ENCODE measurements at regions not wholly inside any gene's neighbourhood (a gene's known extent, or its start where the extent isn't known, plus 50 kb on each side); places are given as distances from the start of the nearest gene placed in this dataset.

- FAIRE-seq (no peak), DNase-seq (ENCODE audit: low spot score) (peak; percentile 20), ATAC-seq (peak; percentile 64)
- Histone ChIP-seq H3K4me1 (ENCODE audit: insufficient read depth, low read length) (peaks cover 16% of the 10 kb centered on the region), H3K27me3 (ENCODE audit: control insufficient read depth in 1 of 2, insufficient read depth in 2 of 2, low read length in 2 of 2) (peaks cover 0 to 7% of the 10 kb centered on the region in 2 experiments; a peak in 2 of 5 replicates), H3K4me3 (replicated peaks in 1 of 3; ENCODE audit: insufficient read depth in 1 of 3, low read depth in 2 of 3, low read length in 3 of 3) (no peak overlapping the region; a peak in 1 of 6 replicates), H3K36me3 (replicated peaks in 1 of 2; ENCODE audit: control insufficient read depth in 1 of 2, insufficient read depth in 2 of 2, low read length in 2 of 2) (no peaks in the 10 kb centered on the region), H3K79me2 (ENCODE audit: insufficient read depth, low read length) (no peaks in the 10 kb centered on the region), H4K20me1 (ENCODE audit: insufficient read depth, low read length) (no peaks in the 10 kb centered on the region), H3K9ac (ENCODE audit: insufficient read depth, low read depth, low read length) (no peak overlapping the region), H3K27ac (ENCODE audit: extremely low read length, insufficient read depth, low read length) (no peak overlapping the region), H3K9me3 (ENCODE audit: low read length) (peaks cover 5% of the 10 kb centered on the region), H2AFZ (ENCODE audit: low read length) (no peak overlapping the region), H3K4me2 (ENCODE audit: low read depth, low read length) (peak overlapping the region; percentile 49)
- ChIA-PET POLR2A (no interaction called here), CTCF (ENCODE audit: low intra/inter-chr PET ratio, low total read pairs) (no interaction called here)
- 0% methylated on average over 2 of the region's 2 CpGs for WGBS (ENCODE audit: low lambda C conversion rate)
- BruUV-seq (replicated peaks) = no TSS peak
- TF ChIP-seq PATZ1 (CRISPR knock-in tag; IDR thresholded peaks at IDR 0.05) = peak; percentile 29; the same call in 1 of the 2 replicates
- peak; percentile 30; the same call in 1 of the 2 replicates for TF ChIP-seq ZNF281 (CRISPR knock-in tag; IDR thresholded peaks at IDR 0.05; ENCODE audit: borderline replicate concordance)
- TF ChIP-seq TFAP4 (IDR thresholded peaks at IDR 0.05; ENCODE audit: borderline replicate concordance, low read depth) = peak; percentile 22; the same call in 1 of the 2 replicates
- 0 out of 2 replicates have a peak, but pooled peaks have one; percentile 23 for TF ChIP-seq SOX5 (CRISPR knock-in tag; IDR thresholded peaks at IDR 0.05; ENCODE audit: borderline replicate concordance)
- no peak for TF ChIP-seq PITX1 (CRISPR knock-in tag; IDR thresholded peaks at IDR 0.05)
- TF ChIP-seq SOX13 (IDR thresholded peaks at IDR 0.05) = no peak
- TF ChIP-seq SOX13 (CRISPR knock-in tag; conservative IDR thresholded peaks at IDR 0.05 in 1 of 2, IDR thresholded peaks at IDR 0.05 in 1 of 2) = peak in 1 of 2 experiments; percentile 36; a peak in 1 of 4 replicates
- TF ChIP-seq ZNF761 (CRISPR knock-in tag; conservative IDR thresholded peaks at IDR 0.05) = no peak
- no peak for TF ChIP-seq CEBPG (CRISPR knock-in tag; IDR thresholded peaks at IDR 0.05)
- in situ Hi-C loops (cut with HindIII; ENCODE audit: extremely low pct_ligation_motif_present, low pct_unique_long_range_greater_than_20kb) = no loop called here
- intact Hi-C loops (cut with micrococcal nuclease; ENCODE audit: unreplicated experiment) = no loop called here
Observed at GRCh38 chr13:100789481-100789880, 114.9 kb upstream of the TMTC4 start.
